T47D (cell line): ENCODE measurements at regions not wholly inside any gene's neighbourhood (a gene's known extent, or its start where the extent isn't known, plus 50 kb on each side); places are given as distances from the start of the nearest gene placed in this dataset.

Source experiments
- DNase-seq, 2 experiments: peaks; one replicate each; pipeline versions ENCODE4 v3.0.0 to v3.0.0-alpha.2; 2011 to 2012; ENCODE audit warnings: low read depth in 1 of 2, low spot score in 1 of 2
- JUND ChIP-seq: IDR thresholded peaks from 2 replicates; pipeline ENCODE4 v1.6.1; 2012; ENCODE audit warnings: low read depth
- in situ Hi-C: cut with HindIII; loops from 2 replicates; pipeline ENCODE4 v1.10.0; 2016; ENCODE audit warnings: low sequenced_read_pairs, low pct_unique_long_range_greater_than_20kb

GRCh38 chr13:100812982-100813584 lies 138.5 kb upstream of the TMTC4 start:
- in situ Hi-C loops, result no loop called here
- no peak for DNase-seq
- no peak for TF ChIP-seq JUND

- no peak for TF ChIP-seq JUND
- in situ Hi-C loops, result no loop called here
Observed at GRCh38 chr13:100811928-100812327, 137.3 kb upstream of the TMTC4 start.

GRCh38 chr13:100811024-100811865 lies 136.7 kb upstream of the TMTC4 start:
- in situ Hi-C loops, result no loop called here
- TF ChIP-seq JUND, result no peak
- DNase-seq, result no peak

More at GRCh38 chr13:100811928-100812327, 137.3 kb upstream of the TMTC4 start:
- no peak for DNase-seq

GRCh38 chr13:100810481-100810880 lies 135.9 kb upstream of the TMTC4 start:
- TF ChIP-seq JUND, result no peak
- DNase-seq, result no peak
- in situ Hi-C loops, result no loop called here

GRCh38 chr13:100809856-100810255 lies 135.3 kb upstream of the TMTC4 start:
- in situ Hi-C loops, result no loop called here
- no peak for DNase-seq
- TF ChIP-seq JUND, result no peak

- no peak for TF ChIP-seq JUND
- in situ Hi-C loops, result no loop called here
- no peak for DNase-seq
Observed at GRCh38 chr13:100809129-100809390, 134.5 kb upstream of the TMTC4 start.

DNA sequence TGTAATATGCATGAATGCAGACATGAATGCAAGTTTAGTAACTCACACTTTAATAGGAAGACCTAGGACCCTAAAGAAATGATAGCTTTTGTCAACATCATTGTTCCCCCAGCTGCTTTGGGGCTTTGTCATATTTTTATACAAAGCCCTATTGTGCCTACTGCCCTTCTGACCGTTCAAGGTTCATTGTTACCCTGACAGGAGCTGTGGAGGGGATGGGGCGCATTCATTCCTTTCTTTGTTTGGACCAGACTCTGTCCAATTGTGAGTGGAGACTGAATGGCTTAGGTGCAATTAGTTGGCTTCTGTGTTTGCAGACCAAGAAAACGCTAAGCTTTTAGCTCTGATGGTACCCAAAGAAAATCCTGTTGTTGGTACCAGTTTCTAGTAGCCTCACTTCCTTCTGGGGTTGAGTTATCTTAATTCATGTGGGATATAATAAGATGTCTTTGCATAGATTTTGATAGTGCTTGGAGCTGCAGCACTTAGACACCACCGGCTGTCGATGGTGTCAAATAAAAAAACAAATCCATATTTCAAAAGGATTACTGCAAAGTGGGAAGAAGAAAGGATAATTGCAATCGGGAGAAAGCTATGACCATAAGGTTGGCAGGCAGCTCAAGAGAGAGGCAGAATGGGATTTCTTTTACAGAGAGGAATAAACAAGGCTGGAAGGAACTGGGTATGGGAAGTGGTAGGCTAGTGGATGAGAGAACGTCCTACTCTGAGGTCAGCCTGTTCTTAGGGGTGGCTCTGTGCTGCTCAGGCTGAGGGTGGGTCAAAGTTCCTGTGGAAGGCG lies 133.9 kb upstream of the TMTC4 start:
- in situ Hi-C loops, result no loop called here
- DNase-seq, result no peak
- TF ChIP-seq JUND, result no peak

DNA sequence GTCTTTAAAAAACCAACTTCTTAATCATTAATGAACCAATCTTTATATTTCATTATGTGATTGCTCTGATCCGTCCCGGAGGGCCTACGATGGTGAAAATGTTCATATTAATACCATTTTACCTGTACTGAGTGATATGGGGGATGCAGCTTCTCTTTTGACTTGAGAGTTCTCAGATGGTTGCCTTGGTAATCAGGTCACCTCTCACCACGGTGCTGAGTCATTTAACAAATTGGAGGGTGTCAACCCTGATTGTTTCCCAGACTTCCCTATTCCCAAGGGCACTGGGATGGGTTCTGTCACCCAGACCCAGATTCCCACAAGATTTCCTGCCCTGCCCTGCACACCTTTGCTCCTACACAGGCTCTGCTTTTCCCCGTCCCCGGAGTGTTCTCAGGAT lies 128.5 kb upstream of the TMTC4 start:
- in situ Hi-C loops, result no loop called here
- no peak for DNase-seq
- no peak for TF ChIP-seq JUND

DNA sequence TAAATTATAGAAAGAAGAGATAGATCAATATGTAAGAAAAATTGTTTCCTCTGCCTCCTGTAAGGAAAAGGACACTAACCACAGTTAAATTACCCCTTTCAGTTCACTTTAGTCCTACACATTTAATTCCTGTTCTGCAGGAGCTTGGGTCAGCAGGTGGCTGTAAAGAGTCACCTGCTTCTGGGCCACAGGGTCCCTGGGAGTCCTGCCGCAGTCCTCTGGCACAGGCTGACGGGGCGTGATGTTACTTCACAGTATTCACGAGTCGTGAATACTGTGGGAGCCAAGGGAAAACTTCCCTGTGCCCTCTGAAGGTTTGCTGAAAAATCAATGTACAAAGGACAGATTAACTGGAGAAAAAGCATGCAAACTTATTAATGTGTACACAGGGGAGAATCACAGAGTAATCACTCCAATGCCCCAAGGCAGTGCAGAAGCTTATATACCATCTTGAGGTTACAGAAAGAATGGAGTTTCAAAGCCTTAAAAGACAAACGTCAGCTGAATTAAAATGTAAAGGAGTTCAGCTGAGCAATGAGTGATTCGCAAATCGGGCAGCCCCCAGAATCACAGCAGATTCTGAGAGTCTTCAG lies 125.8 kb upstream of the TMTC4 start:
- peak in 1 of 2 experiments; percentile 22 for DNase-seq
- in situ Hi-C loops, result no loop called here

GRCh38 chr13:100798739-100799361 lies 124.3 kb upstream of the TMTC4 start:
- DNase-seq, result no peak
- TF ChIP-seq JUND, result no peak
- in situ Hi-C loops, result no loop called here

More for the DNA sequence above, 125.8 kb upstream of the TMTC4 start:
- TF ChIP-seq JUND, result no peak

- in situ Hi-C loops, result no loop called here
- TF ChIP-seq JUND, result no peak
- no peak for DNase-seq
Observed at GRCh38 chr13:100797921-100798320, 123.3 kb upstream of the TMTC4 start.

GRCh38 chr13:100796463-100796862 lies 121.9 kb upstream of the TMTC4 start:
- DNase-seq, result peak in 1 of 2 experiments; percentile 30
- no peak for TF ChIP-seq JUND
- in situ Hi-C loops, result no loop called here
